Left renal cortex interstitium (tissue), 4 donors: ENCODE measurements at regions not wholly inside any gene's neighbourhood (a gene's known extent, or its start where the extent isn't known, plus 50 kb on each side); places are given as distances from the start of the nearest gene placed in this dataset.
A peak's percentile ranks its signal among the peaks of the same experiment; 100 is the strongest.

Source experiments
- DNase-seq, 4 donors: peaks; one replicate each; pipeline ENCODE4 v3.0.0-alpha.2; 2013; ENCODE audit warnings: low read depth in 4 of 4, low spot score in 2 of 4, missing footprints in 1 of 4

DNA sequence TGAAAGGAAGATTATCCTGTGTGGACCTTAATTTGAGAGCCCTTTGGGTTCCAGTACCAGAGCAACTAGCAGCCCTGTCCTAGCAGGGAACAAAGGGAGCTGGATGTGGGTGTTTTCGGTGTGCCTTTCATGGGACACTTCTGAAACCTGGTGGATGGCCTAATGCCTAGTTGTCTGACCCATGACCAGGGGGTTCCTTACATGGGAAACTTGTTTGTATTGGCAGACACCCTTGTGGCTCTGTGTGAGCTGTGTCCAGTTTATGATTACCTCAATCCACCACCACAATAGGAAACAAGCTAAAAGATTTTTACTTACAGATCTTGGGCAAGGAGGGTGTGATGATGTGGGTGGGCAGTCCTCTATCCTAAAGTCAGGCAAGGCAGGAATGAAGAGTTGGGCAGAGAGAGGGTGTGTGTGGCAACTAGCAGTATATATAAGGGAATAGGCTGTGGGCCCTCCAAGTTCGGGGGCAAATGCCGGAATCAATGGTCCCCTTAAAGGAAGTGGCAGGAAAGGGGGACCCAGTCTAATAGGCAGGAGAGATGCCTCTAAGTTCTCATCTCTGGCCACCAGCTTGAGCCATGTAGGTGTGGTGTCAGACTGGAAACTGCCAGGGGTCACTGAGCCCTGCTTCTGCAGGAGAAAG, 264.6 kb downstream of the QKI start:
- DNase-seq = no peak

DNA sequence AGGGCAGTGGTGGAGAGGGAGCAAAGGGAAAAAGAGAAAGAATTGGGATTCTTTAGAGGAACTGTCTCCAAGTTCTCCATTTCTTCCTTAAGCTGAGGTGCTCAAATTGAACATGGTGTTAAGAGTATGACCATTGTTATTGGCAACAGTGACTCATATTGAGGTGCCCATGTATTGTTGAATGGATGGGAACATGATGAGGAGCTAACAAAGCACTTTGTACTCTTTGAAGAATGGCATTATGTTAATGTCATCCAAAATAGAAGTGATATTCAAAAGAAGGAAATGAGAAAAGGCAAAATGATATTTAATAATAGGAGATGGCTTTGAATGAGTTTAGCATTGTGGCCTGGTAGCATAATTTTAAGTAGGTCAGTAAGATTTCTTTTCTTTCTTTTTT, 261.1 kb downstream of the QKI start:
- no peak for DNase-seq

DNA sequence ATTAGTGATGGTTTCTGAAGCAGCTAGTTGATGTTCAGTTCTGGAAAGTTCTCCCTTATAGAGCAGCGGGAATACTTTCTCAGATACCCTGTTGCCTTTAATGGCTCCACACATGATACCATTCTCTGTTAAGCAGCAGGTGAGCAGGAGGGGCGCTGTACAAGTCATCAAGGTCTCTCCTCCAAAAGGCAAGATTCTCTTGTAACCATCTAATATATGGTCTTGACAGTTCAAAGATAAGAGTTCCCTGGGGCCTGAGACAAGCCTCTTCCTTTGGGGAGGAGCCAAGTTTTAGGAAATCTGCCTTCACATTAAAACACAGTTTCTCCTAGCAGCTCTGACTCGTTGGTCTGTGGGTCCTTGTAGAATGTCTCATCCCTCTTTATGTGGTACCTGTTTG, 258.2 kb downstream of the QKI start:
- DNase-seq = no peak

DNA sequence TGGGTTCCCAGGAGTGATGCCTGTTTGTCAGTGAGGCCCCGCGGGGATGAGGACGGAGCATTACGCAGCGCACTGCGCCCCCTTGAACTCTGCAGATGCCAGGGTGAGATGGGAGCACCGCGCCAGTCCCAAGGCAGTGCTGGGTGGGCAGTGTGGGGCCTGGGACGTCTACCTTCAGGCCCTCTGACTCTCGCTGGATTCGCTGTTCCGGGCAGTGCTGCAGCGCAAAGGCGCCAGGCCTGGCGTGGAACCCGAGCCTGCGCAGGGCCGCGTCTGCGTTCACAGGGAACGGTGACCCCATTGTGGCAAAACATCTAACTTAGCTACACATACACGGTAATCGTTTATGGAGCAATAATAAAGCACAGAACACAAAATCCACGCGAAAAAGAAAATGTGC, 257.3 kb downstream of the QKI start:
- DNase-seq = no peak

DNA sequence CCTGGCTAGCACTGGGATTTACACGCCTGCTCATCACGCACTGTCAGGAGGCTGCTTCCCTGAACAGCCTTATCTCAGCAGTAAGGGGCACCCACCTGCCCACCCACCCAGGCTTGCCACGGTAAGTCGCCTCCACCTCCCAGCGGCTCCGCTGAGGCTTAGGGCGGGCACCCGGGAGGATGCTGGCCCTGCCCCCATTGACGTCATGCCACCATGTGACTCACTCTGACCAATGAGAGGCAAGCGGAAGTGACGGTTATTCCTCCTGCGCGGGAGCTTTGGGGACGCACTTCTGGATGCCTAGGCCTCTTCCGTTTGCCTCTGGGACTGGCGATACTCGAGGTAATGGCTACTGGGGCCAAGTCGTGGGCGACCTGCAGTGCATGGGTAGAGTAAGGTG, 256.8 kb downstream of the QKI start:
- no peak for DNase-seq

DNA sequence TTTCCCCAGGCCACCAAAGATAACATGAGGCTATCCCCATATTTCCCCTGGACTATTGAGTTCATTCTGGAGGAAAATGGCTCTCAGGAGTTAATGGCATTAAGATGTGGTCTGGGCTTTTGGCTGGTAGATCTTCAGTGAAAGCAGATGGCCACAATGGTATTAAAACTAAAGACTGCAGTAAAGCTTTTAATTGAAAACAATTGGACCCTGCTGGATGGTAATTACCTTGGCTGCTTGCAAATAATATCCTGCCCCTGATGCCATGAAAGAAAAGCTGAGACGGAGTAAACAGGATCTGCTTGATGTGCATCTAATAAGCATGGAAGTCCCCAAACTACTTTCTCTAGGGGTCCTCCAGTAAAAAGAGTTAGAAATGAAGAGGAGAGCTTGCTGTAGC, 255.8 kb downstream of the QKI start:
- DNase-seq = no peak

DNA sequence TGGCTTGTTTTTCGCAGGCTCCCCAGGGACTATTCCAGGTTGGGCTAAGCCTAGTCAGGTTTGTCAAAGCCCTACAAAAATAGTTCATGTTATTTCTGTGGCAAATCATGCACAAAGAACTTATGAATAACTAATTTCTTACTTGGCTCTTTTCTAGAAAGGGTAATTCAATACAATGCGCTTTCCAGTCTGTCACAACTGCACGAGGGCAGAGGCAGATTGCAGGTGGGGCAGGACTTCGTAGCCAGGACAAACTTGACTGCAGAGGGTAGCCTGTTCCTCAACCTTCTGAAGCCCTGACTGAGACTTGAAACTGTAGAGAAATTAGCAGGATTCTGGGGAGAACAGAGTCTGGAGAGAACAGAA, 253.5 kb downstream of the QKI start:
- DNase-seq = no peak

DNA sequence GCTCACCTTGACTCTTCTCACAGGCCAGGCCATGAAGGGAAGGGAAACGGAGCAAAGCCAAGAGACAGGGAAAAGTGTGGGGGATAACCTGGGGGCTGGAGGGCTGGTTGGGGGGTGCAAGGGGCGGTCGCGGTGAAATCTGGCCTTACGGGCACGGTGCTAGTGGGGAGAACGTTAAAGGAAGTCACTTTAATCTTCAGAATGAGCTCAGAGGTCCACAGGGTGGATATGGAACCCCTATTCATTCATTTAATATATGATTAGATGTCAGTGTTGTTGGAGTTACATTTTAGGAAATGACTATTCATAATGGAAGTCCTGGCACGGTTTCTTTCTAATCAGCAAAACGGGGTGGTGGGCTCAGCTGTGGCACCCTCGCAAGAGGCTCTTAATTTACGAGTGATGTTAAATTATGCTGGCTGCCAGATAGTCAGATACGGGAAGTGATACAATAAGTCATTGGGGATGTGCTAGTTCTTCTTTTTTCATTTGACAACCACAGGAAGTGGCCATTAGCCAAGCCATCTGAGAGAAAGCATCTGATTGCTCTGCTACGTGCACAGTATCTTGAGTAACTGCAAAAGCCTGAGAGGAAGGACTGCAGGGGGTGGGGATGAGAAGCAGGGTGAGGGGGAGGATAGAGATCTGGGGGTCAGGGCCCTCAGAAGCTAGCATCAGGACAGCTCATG, 253.0 kb downstream of the QKI start:
- DNase-seq = peak; percentile 9 to 29 (median 18)

DNA sequence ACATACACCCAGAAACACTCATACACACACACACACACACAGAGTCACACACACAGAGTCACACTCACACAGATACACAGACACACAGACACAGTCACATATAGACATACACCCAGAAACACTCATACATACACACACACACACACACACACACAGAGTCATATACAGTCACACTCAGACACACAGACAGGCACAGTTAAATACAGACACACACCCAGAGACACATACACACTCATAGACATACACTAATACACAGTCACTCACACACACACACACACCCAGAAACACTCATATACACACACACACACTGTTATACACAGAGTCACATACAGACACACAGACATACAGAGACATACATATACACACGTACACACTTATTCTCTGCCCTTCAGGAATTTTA, 250.9 kb downstream of the QKI start:
- no peak for DNase-seq

DNA sequence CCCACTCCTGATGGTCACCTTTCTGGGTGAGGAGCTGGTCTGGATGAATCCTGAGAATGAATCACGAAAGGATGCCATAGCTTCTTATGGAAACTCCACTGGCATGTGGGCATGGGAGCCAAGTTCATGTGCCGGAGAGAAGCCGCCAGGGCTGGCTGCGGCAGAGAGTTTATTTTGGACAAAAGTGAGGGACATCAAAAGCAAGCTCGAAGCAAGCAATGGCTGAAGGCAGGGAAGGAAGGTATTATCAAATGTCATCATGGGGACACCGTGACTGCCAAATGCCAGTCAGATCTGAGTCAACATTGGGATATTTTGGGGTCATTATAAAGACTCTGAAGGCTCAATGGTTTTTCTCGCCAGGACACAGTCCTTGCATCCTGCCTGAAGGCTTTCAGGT, 249.1 kb downstream of the QKI start:
- no peak for DNase-seq

DNA sequence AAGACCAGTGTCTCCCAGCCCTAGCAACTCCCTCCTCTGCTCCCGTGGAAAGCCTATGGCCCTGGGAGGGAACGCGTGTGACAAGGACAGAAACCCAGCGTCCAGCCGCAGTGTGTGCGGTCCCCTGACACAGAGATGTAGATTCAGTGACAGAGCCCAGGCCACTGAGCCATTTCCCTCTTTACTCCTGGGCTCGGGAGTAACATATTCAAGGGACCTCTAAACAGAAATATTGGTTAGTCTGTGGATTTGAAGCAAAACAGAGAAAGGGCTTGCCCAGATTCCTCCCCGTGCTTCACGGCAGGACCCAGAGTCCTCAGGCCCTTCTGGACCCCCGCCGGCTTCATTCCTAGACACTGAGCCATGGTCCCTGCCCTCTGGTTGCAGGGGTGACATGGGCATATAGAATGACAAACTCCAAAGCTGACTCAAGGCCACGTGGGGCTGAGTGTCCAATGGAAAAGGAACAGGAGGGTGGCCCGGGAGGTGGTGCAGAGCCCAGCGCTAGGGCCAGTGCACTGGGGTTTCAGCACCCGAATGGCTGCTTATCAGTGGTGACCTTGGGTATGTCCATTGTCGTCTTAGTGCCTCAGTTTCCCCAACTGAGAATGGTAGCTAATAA, 248.2 kb downstream of the QKI start:
- DNase-seq = no peak

DNA sequence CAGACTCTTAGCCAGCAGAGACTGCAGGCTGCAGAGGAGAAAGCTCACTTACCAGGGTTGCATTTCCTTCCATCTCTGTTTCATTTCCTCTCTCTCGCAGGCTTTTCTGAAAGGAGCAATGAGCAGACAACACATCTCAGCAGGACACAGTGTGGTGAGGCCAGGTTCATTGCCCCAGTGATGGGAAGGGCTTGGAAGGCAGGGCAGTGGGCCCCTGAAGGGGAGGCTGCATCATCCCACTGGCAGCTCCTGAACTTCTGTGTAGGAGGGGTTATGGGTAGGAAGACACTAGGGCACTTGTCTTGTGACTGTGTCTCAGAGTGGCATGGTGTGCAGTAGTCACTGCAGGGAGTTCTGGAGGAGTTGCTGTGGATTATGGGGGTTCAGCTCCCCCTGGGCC, 246.8 kb downstream of the QKI start:
- DNase-seq = no peak

DNA sequence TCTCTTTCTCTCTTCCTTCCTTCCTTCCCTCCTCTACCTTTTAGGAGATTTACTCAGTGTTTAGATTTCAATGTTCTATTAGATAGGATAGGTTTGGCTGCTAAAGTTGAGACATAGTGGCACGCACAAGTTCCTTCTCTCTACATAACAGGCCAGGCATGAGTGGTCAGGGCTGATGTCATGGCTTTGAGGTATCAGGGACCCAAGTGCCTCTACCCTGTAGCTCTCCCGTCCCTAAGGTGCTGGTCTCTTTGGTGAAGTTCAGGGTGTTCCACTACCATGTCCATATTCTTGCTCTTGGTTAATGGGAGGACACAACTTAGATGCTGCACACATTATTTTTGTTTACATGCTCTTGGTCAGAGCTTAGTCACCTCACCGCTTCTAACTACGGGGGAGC, 245.3 kb downstream of the QKI start:
- DNase-seq = no peak

DNA sequence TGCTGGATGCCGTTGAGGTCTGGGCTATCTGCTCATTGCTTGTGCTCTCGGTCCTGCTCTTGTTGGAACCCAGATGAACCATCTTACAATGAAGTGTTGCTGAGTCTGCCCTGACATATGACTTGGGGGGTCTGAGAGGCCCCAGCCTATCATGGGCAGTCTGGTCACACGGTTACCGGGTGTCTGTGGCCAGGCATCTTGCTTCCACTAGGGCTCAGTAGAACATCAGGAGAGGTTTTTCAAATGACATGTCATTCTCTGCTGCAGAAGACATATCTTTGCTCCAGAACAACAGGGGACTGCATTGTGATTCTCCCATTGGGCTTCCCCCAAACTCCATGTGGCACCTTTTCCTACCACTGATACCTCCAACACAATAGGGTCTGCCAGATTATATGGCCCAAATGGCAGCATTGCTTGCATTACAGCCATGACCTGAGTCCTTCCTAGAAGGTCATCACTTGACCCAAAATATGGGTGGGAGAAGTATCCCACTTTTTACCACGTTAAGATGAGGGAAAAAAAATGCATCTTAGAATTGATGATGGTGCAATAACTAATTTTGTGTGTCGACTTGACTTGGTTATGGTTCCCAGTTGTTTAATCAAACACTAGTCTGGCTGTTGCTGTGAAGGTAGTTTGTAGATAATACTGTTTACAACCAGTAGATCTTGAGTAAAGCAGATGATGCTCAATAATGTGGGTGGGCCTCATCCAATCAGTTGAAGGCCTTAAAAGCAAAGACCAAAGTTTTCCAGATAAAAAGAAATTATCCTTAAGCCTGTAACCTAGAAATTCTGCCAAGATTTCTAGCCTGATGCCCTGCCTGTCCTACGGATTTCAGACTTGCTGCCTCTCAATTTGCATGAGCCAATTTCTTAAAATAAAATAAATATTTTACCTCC, 241.0 kb downstream of the QKI start:
- no peak for DNase-seq

DNA sequence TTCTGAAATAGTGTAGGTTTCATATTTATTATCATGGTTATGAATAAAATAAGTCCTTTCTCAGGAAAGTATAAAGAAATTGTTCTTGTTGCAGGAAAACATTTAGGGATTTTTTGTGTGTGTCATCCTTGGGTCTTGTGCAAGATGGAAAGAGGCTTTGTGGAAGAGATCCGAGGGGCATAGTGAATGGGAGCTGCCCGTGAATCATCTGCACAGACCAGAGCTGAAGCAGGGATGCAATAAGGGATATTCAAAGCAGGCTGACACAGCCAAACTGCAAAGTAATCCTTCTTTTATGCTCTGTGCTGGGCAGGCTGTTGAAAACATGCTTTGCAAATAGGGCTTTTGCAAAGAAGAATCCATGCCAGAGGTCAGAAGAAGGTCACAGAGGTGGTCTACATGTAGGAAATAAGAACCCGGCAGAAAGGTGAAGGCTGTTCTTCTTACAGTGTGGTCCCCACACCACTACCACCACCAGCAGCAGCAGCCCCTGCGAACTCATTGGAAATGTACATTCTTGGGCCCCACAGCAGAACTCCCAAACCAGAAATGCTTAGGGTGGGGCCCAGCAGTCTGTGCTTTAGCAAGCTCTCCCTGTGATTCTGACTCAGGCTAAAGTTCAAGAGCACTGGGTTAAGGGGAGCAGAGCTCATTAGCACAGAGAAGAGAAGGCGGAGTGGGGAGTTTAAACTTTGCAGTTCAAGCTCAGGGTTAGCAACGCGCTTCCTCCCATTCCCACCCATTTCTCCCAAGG, 237.6 kb downstream of the QKI start:
- DNase-seq = no peak

DNA sequence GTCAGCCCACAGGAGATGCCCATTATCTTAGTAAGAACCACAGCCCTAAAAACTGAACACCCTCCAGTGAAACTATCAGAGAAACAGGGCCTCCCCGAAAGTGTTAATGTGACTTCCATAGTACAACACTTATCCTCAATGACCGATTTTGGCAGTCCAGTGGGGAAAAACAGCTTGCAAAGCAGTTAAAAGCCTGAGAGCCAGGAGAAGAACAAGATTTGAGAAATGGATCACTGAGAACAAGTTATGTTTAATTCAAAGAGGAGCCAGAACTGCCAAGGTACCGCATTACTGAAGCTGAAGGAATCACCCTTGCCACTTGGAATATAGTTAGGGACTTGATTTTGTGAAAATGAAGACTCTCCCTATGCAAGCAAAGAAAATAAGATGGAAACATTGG, 236.9 kb downstream of the QKI start:
- no peak for DNase-seq

DNA sequence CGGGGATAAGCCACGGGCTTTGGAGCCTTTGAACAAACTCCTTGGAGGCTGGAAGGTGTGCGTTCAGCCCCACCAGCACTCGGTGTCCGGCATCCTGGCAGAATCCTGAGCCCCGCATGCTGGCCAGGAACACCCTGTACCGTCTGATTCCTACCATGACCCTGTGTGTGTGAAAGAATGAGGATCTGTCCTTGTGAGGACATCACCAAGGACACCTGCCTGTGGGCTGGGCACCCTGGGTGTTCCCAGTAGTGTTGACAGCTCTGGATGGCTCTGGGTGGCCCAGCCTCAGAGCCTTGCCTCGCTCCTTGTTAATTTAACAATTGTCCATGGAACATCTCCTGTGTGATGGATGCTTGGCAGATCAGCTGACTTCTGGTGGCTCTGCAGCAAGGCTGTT, 234.3 kb downstream of the QKI start:
- no peak for DNase-seq

DNA sequence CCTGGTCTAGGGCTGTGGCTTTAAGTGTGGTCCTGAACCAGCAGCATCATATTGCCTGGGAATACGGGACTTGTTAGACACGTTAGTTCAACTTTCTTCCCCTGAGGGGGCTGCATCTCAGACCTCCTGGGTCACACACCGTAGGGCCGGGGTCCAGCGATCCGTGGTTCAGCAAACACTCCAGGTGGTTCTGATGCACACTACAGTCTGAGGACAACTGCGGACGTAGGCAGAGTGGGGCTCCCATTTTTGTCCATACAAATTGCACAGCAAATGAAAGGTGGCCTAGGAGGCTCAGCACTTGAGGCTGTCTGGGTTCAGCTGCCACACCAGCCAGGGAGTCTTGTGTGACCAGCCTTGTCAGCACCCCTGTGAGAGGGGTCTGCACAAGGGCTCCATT, 233.1 kb downstream of the QKI start:
- no peak for DNase-seq

DNA sequence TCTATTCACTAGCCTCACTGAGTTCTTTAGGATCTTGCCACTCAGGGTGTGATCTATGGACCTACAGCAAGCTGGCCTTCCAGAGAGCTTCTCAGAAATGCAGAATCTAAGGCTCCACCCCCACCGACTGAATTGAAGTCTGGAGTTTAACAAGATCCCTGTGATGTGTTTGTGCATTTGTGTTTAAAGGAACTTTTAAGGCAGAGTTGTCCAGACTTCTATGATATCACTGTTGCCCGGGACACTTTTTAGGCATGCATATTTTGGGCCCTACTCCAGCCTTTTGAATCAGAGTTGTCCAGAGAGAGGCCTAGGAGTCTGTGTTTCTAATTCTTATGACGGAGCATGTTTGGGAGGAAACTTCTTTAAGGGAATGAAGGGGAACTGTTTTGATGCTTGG, 232.3 kb downstream of the QKI start:
- DNase-seq = no peak

DNA sequence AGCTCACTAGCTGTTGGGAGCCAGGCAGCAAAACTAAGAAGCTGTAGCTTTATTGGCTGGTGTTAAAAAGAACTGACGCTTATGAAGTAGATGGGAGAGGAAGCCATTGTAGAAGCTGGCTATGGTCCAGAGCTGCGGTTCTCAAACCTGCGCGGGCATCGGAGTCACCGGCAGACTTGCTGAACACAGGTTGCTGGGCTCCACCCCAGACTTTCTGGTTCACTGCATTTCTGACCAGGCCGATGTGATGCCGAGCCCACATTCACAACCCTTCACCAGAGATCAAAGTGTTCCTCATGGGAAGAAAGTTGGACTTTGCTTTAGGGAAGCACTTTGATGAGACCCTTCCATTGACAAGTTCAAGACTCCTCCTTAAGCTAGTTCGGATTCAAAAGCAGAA, 231.6 kb downstream of the QKI start:
- DNase-seq = no peak

DNA sequence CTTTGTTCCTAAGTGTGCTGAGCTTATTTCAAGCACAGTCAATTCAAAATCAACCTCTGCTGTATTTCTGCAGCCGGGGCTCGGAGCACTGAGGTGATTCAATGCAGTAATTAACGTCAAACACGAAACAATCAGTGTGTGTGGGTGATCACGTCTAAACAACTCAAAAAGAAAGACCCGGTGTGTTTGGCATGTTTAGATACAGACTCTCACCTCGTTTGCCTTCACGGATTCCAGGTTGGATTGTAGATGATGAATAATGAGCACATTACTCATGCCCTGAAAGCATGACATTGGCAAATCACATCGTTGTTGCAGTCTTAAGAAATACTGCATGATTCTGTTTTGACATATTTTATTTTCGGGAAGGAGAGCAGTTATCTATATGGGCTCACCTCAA, 231.0 kb downstream of the QKI start:
- DNase-seq = no peak
